ENCODE measurements at regions not wholly inside any gene's neighbourhood (a gene's known extent, or its start where the extent isn't known, plus 50 kb on each side); places are given as distances from the start of the nearest gene placed in this dataset.

- TF ChIP-seq CTCF (IDR thresholded peaks at IDR 0.05) = no peak
- TF ChIP-seq POLR2A (IDR thresholded peaks at IDR 0.05) = no peak
Observed at GRCh38 chr3:18645619-18646018, 220.5 kb upstream of the SATB1 start.

All from esophagus squamous epithelium (tissue), 4 donors.